Astrocyte of the spinal cord (primary cell): ENCODE measurements at regions not wholly inside any gene's neighbourhood (a gene's known extent, or its start where the extent isn't known, plus 50 kb on each side); places are given as distances from the start of the nearest gene placed in this dataset.

ENCODE experiments used
- DNase-seq: peaks from one replicate; pipeline ENCODE4 v3.0.0; 2011; ENCODE audit warnings: low read depth, low spot score
- H3K4me3 ChIP-seq: 2 replicates; pipeline ENCODE4 v1.5.1; 2011; ENCODE audit warnings: low read depth, mild to moderate bottlenecking, low read length, moderate library complexity
- CTCF ChIP-seq: IDR thresholded peaks from 2 replicates; pipeline ENCODE4 v1.5.1; 2012; ENCODE audit warnings: low read depth, mild to moderate bottlenecking, low read length, inconsistent platforms
- in situ Hi-C: cut with HindIII; loops from 2 replicates; pipeline ENCODE4 v1.10.0; 2017; ENCODE audit warnings: low sequenced_read_pairs

GRCh38 chr9:129278391-129279237, 100.6 kb upstream of the IER5L start:
- H3K4me3 ChIP-seq = no peak overlapping the region

GRCh38 chr9:129276486-129277230, 98.6 kb upstream of the IER5L start:
- DNase-seq = no peak
- in situ Hi-C loops = loop anchor here (10.0 kb wide), 1 partner anchor 58 kb away; no protein-coding TSS in a partner anchor
- TF ChIP-seq CTCF = no peak
- H3K4me3 ChIP-seq = no peak overlapping the region

More at GRCh38 chr9:129278391-129279237, 100.6 kb upstream of the IER5L start:
- in situ Hi-C loops = loop anchor here (10.0 kb wide), 1 partner anchor 56 kb away; no protein-coding TSS in a partner anchor
- TF ChIP-seq CTCF = no peak
- peak; percentile 13 for DNase-seq

GRCh38 chr9:129275626-129276247, 97.7 kb upstream of the IER5L start:
- in situ Hi-C loops = loop anchor here (10.0 kb wide), 1 partner anchor 59 kb away; no protein-coding TSS in a partner anchor

GRCh38 chr9:129273941-129274684, 96.1 kb upstream of the IER5L start:
- DNase-seq = no peak
- no peak overlapping the region for H3K4me3 ChIP-seq
- no peak for TF ChIP-seq CTCF
- in situ Hi-C loops = loop anchor here (10.0 kb wide), 1 partner anchor 61 kb away; no protein-coding TSS in a partner anchor

More at GRCh38 chr9:129275626-129276247, 97.7 kb upstream of the IER5L start:
- TF ChIP-seq CTCF = no peak
- no peak for DNase-seq
- H3K4me3 ChIP-seq = no peak overlapping the region

- no peak overlapping the region for H3K4me3 ChIP-seq
Observed at GRCh38 chr9:129273136-129273895, 95.3 kb upstream of the IER5L start.

More at GRCh38 chr9:129273136-129273895, 95.3 kb upstream of the IER5L start:
- no peak for DNase-seq
- TF ChIP-seq CTCF = no peak
- in situ Hi-C loops = loop anchor here (10.0 kb wide), 1 partner anchor 61 kb away; no protein-coding TSS in a partner anchor
